HK-2 (cell line): ENCODE measurements at regions not wholly inside any gene's neighbourhood (a gene's known extent, or its start where the extent isn't known, plus 50 kb on each side); places are given as distances from the start of the nearest gene placed in this dataset.
"Not testable (repeated sequence)": the region's sequence is repeated elsewhere in the genome, so short reads cannot be mapped to it uniquely, and the experiment has no call there.

Source experiments
- DNase-seq: peaks from one replicate; pipeline ENCODE4 v3.0.0-alpha.2; 2018; ENCODE audit not compliant: unreplicated experiment

DNA sequence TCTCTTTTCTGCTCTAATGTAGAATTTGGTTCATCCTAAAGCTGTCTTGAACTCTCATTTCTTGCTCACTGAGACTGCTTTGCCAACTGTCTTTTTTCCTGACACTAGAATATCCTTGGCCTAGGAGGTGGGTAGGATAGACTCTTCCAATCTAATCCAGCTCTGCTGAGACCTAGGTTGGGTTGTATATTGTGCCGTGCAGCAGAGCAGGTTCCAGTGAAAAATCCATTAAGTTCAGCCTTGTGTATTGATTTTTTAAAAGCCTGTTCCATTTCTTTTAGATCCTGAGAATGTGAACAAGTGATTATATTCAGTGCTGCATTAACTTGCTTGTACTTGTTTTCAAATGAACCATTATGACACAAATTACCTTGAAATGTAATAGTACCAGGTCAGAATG, 539.6 kb downstream of the LRRC70 start:
- DNase-seq: no peak

DNA sequence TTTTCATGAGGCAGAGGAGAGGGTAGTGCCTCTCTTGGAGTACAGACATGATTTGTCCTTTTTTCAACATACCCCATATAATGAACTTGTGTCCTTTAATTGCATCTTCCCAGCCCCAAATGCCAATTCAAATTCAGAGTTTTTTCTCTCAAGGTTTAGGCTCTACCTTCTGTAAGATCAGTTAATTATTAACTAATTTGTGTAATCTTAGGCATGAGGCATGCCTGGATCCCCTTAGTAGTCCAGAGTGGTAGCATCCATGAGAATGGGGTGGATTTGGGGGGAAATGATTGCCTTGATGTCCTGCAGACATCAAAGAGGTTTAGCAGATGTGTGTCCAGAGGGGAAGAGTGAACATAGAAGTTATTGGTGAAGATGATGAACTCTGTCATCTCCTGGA, 533.3 kb downstream of the LRRC70 start:
- DNase-seq: no peak

DNA sequence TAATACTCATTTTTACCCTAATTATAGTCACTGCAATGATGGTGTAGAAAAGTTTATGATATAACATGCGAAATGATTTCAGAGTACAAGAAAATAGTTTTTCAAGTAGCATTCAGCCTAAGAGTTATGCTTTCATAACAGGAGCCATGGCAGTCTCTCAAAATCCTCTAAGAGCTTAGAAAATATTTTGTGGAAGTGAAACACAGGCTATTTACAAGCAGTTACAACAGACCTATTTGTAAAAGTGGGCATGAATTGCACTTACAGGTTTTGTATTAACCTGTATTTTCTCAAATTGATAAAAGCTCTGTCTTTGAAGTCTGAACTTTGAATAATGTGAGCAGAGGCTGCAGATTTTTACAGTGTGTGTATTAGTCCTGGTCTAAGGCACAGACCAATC, 523.3 kb downstream of the LRRC70 start:
- DNase-seq: no peak

GRCh38 chr5:63097286-63097685, 518.7 kb downstream of the LRRC70 start:
- no peak for DNase-seq

DNA sequence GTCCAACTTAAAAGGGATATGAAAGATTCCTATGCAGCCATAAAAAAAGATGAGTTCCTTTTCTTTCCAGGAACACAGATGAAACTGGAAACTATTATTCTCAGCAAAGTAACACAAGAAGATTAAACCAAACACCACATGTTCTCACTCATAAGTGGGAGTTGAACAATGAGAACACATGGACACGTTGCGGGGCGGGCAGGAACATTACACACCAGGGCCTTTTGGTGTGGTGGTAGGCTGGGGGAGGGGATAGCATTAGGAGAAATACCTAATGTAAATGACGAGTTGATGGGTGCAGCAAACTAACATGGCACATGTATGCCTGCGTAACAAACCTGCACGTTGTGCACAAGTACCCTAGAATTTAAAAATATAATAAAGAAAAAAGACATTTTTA, 516.1 kb downstream of the LRRC70 start:
- no peak for DNase-seq

GRCh38 chr5:63089147-63089546, 510.5 kb downstream of the LRRC70 start:
- DNase-seq: no peak

DNA sequence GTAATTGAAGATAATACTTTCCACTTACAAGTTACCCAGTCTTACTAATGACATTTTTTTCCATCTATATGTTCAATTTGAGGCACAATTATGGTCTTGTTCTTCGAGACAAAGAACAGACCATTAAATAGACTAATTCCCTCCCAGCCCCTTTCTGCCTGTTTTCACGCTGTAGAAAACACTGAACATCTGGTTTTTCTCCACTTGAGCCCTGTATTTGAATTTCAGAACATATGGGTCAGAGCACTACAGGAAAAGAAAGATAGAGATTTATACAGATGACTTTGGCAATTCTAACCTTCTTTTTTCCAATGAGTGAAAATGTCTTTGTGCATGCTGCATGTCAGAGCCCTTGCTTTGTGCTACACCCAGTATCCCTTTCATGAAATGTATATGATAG, 506.9 kb downstream of the LRRC70 start:
- DNase-seq: no peak

DNA sequence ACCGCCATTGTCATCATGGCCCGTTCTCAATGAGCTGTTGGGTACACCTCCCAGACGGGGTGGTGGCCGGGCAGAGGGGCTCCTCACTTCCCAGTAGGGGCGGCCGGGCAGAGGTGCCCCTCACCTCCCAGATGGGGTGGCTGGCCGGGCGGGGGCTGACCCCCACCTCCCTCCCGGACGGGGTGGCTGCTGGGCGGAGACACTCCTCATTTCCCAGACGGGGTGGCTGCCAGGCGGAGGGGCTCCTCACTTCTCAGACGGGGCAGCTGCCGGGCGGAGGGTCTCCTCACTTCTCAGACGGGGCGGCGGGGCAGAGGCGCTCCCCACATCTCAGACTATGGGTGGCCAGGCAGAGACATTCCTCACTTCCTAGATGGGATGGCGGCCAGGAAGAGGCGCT, 505.1 kb downstream of the LRRC70 start:
- not testable (repeated sequence) for DNase-seq

DNA sequence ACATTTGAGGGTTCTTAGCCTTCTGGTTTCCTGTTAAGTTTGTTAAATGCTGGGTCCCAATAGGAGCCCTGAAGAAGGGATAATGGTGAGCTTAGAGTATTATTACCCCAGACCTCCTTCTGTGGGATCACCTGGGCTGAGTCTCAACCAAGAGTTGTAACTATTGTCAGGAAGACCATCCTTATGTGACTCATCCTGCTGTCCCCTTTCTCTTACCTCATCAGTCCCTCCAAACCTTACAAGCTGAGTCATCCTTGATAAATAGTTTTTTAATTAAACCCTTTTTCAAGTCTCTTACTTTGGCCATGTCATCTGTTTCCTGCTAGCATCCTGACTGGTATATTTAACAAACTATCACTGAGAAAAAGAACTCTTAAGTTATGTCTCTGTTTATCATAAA, 502.8 kb downstream of the LRRC70 start:
- DNase-seq: no peak

DNA sequence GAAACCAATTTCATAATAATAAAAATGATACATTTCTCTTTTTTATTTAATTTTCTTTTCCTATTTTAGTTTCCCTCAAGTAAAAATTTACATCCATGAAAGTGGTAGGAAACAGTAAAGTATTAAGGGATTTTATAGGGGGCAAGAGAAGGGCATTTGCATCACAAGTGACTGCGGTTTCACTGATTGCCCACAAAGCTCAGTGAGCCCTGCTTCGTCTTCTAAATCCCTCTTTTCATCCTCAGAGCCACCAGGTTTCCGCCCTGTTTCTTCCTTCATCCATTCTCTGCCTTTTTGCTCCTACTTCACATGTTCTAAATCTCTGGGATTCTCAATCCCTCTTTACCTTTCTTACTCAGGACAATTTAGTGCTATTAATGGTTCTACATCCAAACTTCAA, 491.4 kb downstream of the LRRC70 start:
- no peak for DNase-seq

DNA sequence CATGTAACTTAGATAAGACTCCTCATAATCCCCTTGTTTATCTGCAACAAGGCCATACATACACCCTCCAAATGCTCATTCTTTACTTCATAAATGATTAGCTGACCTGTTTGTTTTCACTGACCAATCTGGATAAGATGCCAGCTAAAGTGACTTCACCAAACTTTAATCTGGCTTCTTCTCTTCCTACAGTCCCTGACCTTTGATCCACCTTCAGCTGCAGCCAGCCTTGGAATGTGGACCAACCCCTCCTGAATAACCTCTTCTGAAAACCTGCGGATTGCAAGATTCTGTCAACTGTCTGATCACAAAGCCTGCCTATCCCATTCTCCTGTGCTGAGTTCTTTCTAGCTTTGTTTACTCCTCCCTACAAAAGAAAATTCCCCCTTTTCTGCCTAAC, 476.8 kb downstream of the LRRC70 start:
- peak; percentile 21 for DNase-seq

- no peak for DNase-seq
Observed at GRCh38 chr5:63053019-63053638, 474.5 kb downstream of the LRRC70 start.

DNA sequence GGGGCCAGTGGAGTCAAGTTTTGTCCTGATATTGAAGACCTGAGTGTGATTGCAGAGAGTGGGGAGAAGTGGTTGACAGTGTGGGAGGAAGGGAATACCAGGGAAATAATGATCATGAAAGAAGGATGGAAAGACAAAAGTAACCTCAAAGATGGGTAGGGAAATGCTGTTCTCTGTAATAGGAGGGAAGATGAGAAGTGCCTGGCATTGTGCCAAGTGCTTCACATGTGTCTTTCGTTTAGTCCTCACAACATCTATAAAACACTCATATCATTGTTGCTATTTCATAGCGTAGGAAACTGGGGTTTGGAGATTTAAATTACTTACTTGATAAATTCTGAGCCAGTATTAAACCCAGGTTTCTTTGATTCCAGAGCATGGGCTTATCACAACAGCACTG, 472.3 kb downstream of the LRRC70 start:
- no peak for DNase-seq

DNA sequence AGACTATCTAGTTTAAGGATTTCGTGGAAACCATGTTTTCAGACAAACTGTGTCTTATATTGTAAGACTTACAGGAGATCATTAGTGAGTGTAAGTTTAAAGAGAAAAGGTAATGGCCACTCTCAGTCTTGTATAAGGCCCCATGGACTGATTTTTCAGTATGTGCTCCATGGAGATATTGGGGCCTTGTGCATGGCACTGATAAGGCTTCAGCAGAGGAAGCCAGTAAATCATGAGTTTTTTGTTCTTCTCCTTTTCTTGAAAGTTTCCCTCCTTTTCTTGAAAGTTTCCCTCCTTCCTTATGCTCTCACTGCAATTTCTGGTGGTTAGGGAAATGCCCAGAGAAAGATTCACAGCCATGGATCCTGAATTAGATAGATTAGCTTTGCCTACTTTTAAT, 471.3 kb downstream of the LRRC70 start:
- DNase-seq: no peak

GRCh38 chr5:63043792-63044191, 465.2 kb downstream of the LRRC70 start:
- no peak for DNase-seq

- DNase-seq: no peak
Observed at GRCh38 chr5:63032343-63032742, 453.7 kb downstream of the LRRC70 start.

GRCh38 chr5:63029891-63030290, 451.3 kb downstream of the LRRC70 start:
- DNase-seq: no peak

DNA sequence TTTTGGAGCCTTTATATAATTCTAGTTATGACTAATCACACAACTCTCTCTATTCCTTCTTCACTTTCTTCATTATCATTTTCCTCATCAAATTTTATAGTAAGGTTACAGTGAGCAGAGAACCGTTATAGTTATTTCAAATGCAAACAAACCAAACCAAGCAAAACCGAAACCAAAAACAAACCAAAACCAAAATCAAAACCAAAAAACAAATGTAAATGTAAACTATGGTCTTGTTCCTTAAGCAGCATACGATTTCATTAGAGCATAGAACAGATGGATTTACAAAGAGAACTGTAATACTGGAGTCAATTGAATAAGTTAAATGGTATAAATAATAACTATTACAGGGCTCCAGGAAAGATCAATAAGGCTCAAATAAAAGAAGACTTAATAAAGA, 447.1 kb downstream of the LRRC70 start:
- no peak for DNase-seq

DNA sequence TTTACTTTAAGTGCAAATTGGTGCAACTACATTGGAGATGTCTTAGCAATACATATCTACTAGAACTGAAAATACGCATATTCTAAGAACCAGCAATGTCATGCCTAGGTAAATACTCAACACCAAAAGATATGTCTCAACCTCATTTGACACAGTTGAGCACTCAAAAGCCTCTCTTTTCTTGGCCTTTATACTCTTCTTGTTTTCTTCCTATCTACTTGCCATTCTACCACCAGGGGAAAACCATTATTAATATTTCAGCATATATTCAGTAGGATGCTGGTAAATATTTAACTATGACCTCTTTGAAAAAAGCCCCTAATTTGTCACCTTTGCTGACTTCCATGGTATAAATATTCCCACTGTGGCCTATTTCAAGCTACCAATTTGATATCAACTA, 443.8 kb downstream of the LRRC70 start:
- DNase-seq: no peak

- no peak for DNase-seq
Observed at GRCh38 chr5:63011158-63011557, 432.5 kb downstream of the LRRC70 start.

DNA sequence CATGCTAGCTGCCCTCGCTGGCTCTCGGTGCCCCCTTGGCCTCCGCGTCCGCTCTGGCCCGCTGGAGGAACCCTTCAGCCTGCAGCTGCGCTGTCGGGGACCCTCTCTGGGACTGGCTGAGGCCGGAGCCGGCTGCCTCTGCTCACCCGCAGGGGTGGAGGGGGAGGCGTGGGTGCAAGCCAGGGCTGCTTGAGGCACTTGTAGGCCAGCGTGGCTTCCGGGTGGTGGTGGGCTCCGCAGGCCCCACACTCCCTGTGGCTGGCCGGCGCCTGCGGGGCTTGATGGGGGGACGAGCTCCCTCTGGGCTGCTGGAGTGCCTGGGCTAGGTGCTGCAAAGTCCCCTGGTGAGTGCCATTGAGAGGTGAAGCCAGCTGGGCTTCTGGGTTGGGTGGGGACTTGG, 429.6 kb downstream of the LRRC70 start:
- no peak for DNase-seq

- not testable (repeated sequence) for DNase-seq
Observed at GRCh38 chr5:62994842-62995241, 416.2 kb downstream of the LRRC70 start.

- DNase-seq: no peak
Observed at GRCh38 chr5:62985749-62986148, 407.1 kb downstream of the LRRC70 start.

- DNase-seq: no peak
Observed at GRCh38 chr5:62982348-62982747, 403.7 kb downstream of the LRRC70 start.

DNA sequence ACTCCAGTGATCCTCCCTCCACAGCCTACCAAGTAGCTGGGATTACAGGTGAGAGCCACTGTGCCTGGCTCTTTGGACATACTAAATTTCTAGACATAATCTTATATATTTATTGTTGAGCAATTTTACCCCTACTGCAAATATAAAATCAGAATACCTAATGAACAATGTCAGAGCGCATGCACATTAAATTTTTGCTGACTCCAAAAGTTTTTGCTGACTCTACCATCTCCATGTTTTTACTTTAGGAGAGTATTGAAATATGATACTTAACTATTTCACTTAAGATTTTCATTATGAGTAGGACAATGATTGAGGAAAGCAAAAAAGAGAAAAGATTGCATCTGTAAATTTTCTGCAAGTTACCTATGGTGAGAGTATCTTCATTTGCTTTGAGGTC, 402.3 kb downstream of the LRRC70 start:
- no peak for DNase-seq
